H9 (cell line): ENCODE measurements at regions not wholly inside any gene's neighbourhood (a gene's known extent, or its start where the extent isn't known, plus 50 kb on each side); places are given as distances from the start of the nearest gene placed in this dataset.

Experiments used
- DNase-seq: peaks from one replicate; pipeline ENCODE4 v3.0.0-alpha.2; 2017
- H2AFZ ChIP-seq: one replicate; pipeline ENCODE4 v1.6.1; 2013; ENCODE audit warnings: mild to moderate bottlenecking, low read length, control low read depth, moderate library complexity
- H2AK5ac ChIP-seq: 2 replicates; pipeline ENCODE4 v1.6.1; 2013; ENCODE audit warnings: low read length, control low read depth, mixed read lengths; ENCODE audit not compliant: insufficient read length
- H2BK120ac ChIP-seq: one replicate; pipeline ENCODE4 v1.6.1; 2013; ENCODE audit warnings: low read depth, mild to moderate bottlenecking, low read length, control low read depth, inconsistent platforms; ENCODE audit not compliant: poor library complexity, severe bottlenecking
- H2BK12ac ChIP-seq: 2 replicates; pipeline ENCODE4 v1.6.1; 2013; ENCODE audit warnings: low read length, control low read depth, mixed read lengths, low read depth; ENCODE audit not compliant: insufficient read length
- H2BK15ac ChIP-seq: 2 replicates; pipeline ENCODE4 v1.6.1; 2013; ENCODE audit warnings: low read depth, low read length, control low read depth
- H2BK20ac ChIP-seq: one replicate; pipeline ENCODE4 v1.6.1; 2013; ENCODE audit warnings: low read depth, mild to moderate bottlenecking, low read length, control low read depth, inconsistent platforms; ENCODE audit not compliant: poor library complexity, severe bottlenecking
- H2BK5ac ChIP-seq: 2 replicates; pipeline ENCODE4 v1.6.1; 2013; ENCODE audit warnings: low read length, control low read depth, mixed read lengths; ENCODE audit not compliant: insufficient read length
- H3K14ac ChIP-seq: 2 replicates; pipeline ENCODE4 v1.6.1; 2013; ENCODE audit warnings: low read length, control low read depth; ENCODE audit not compliant: insufficient read depth
- H3K18ac ChIP-seq: 2 replicates; pipeline ENCODE4 v1.6.1; 2013; ENCODE audit warnings: low read depth, mild to moderate bottlenecking, mixed read lengths, low read length, control low read depth; ENCODE audit not compliant: insufficient read length
- H3K23ac ChIP-seq: 2 replicates; pipeline ENCODE4 v1.6.1; 2013; ENCODE audit warnings: low read length, control low read depth, mixed read lengths, low read depth; ENCODE audit not compliant: insufficient read length
- H3K23me2 ChIP-seq: 2 replicates; pipeline ENCODE4 v1.6.1; 2013; ENCODE audit warnings: low read depth, mild to moderate bottlenecking, mixed read lengths, low read length, control low read depth; ENCODE audit not compliant: insufficient read length, poor library complexity, severe bottlenecking
- H3K27ac ChIP-seq: 2 replicates; pipeline ENCODE4 v1.5.1; 2013; ENCODE audit warnings: low read length, control low read depth, mixed read lengths, low read depth; ENCODE audit not compliant: insufficient read length
- H3K27me3 ChIP-seq: 2 replicates; pipeline ENCODE4 v1.6.1; 2013; ENCODE audit warnings: low read length, control low read depth, inconsistent platforms; ENCODE audit not compliant: insufficient read depth
- H3K4ac ChIP-seq: 2 replicates; pipeline ENCODE4 v1.6.1; 2013; ENCODE audit warnings: low read depth, mild to moderate bottlenecking, control low read depth, inconsistent platforms, low read length, moderate library complexity
- H3K4me1 ChIP-seq: 2 replicates; pipeline ENCODE4 v1.6.1; 2013; ENCODE audit warnings: low read length, control low read depth, inconsistent platforms; ENCODE audit not compliant: insufficient read depth
- H3K4me2 ChIP-seq: 2 replicates; pipeline ENCODE4 v1.6.1; 2013; ENCODE audit warnings: low read length, control low read depth, mixed read lengths; ENCODE audit not compliant: insufficient read length, insufficient read depth
- H3K56ac ChIP-seq: 2 replicates; pipeline ENCODE4 v1.6.1; 2013; ENCODE audit warnings: low read depth, mild to moderate bottlenecking, mixed read lengths, low read length, control low read depth; ENCODE audit not compliant: insufficient read length
- H3K79me1 ChIP-seq: 2 replicates; pipeline ENCODE4 v1.6.1; 2013; ENCODE audit warnings: low read depth, mild to moderate bottlenecking, moderate library complexity, low read length, control low read depth, inconsistent platforms; ENCODE audit not compliant: insufficient read depth, poor library complexity, severe bottlenecking
- H3K79me2 ChIP-seq: 2 replicates; pipeline ENCODE4 v1.6.1; 2013; ENCODE audit warnings: low read length, control low read depth, inconsistent platforms; ENCODE audit not compliant: insufficient read depth
- H3K9ac ChIP-seq: 2 replicates; pipeline ENCODE4 v1.6.1; 2013; ENCODE audit warnings: low read length, control low read depth, mixed read lengths; ENCODE audit not compliant: insufficient read length; ENCODE audit errors: extremely low read depth
- H3K9me3 ChIP-seq: one replicate; pipeline ENCODE4 v1.6.1; 2013; ENCODE audit warnings: low read depth, low read length, inconsistent platforms; ENCODE audit not compliant: control insufficient read depth
- H3T11ph ChIP-seq: one replicate; pipeline ENCODE4 v1.6.1; 2013; ENCODE audit warnings: mild to moderate bottlenecking, low read length, control low read depth, inconsistent platforms
- H4K20me1 ChIP-seq: one replicate; pipeline ENCODE4 v1.6.1; 2013; ENCODE audit not compliant: control insufficient read depth, insufficient read length, insufficient read depth
- H4K5ac ChIP-seq: 2 replicates; pipeline ENCODE4 v1.6.1; 2013; ENCODE audit warnings: low read depth, mild to moderate bottlenecking, mixed read lengths, low read length, control low read depth; ENCODE audit not compliant: insufficient read length
- H4K8ac ChIP-seq: replicated peaks from 2 replicates; pipeline ENCODE4 v1.6.1; 2013; ENCODE audit warnings: low read length, control low read depth, mixed read lengths, low read depth; ENCODE audit not compliant: insufficient read length
- H4K91ac ChIP-seq: 2 replicates; pipeline ENCODE4 v1.6.1; 2013; ENCODE audit warnings: low read depth, mild to moderate bottlenecking, moderate library complexity, mixed read lengths, low read length, control low read depth; ENCODE audit not compliant: insufficient read length
- H3K27ac Mint-ChIP-seq, 3 experiments: 2 replicates in 2 of 3; 3 replicates in 1 of 3; pipeline ENCODE4 v1.8.0; 2020 to 2021; ENCODE audit warnings: mixed read lengths in 3 of 3, mild to moderate bottlenecking in 1 of 3, moderate library complexity in 1 of 3
- H3K27me3 Mint-ChIP-seq: 2 replicates; pipeline ENCODE4 v1.8.0; 2021; ENCODE audit warnings: low read depth, mild to moderate bottlenecking, moderate library complexity, mixed read lengths
- H3K36me3 Mint-ChIP-seq, 3 experiments: 2 replicates in 2 of 3; 3 replicates in 1 of 3; pipeline ENCODE4 v1.8.0; 2020 to 2021; ENCODE audit warnings: low read depth in 3 of 3, mixed read lengths in 3 of 3; ENCODE audit not compliant: insufficient read depth in 1 of 3
- H3K4me1 Mint-ChIP-seq, 2 experiments: 2 replicates each; pipeline ENCODE4 v1.8.0; 2020; ENCODE audit warnings: mixed read lengths in 2 of 2
- H3K4me3 Mint-ChIP-seq, 2 experiments: 2 replicates in 1 of 2; 3 replicates in 1 of 2; pipeline ENCODE4 v1.8.0; 2020 to 2021; ENCODE audit warnings: mild to moderate bottlenecking in 2 of 2, mixed read lengths in 2 of 2, moderate library complexity in 1 of 2
- H3K9me3 Mint-ChIP-seq, 2 experiments: 2 replicates in 1 of 2; 3 replicates in 1 of 2; pipeline ENCODE4 v1.8.0; 2020; ENCODE audit warnings: mild to moderate bottlenecking in 2 of 2, mixed read lengths in 2 of 2, moderate library complexity in 1 of 2
- CTCF ChIP-seq: fragments of 200-600 bp; sonication (generic); conservative IDR thresholded peaks from 3 replicates; pipeline ENCODE4 v1.8.0; 2021; ENCODE audit warnings: antibody characterized with exemption, mild to moderate bottlenecking
- WGBS: extraction: QIAGEN DNeasy Blood & Tissue Kit; methylation state at CpG from one replicate; pipeline ENCODE4 v1.1.7; 2013; ENCODE audit warnings: missing lambda C conversion rate, low lambda C conversion rate, mixed read lengths; ENCODE audit not compliant: insufficient read length; ENCODE audit errors: extremely low coverage; 5-methylcytosine and 5-hydroxymethylcytosine counted together

- Mint-ChIP-seq H3K36me3 (no peaks in the 10 kb centered on the region; a peak in 1 of 7 replicates), H3K4me1 (no peaks in the 10 kb centered on the region), H3K4me3 (no peak overlapping the region), H3K27me3 (no peaks in the 10 kb centered on the region), H3K9me3 (no peaks in the 10 kb centered on the region), H3K27ac (no peak overlapping the region)
- Histone ChIP-seq H3K79me1 (no peaks in the 10 kb centered on the region), H2BK5ac (no peak overlapping the region), H3K27me3 (no peaks in the 10 kb centered on the region), H3K79me2 (no peaks in the 10 kb centered on the region), H2BK12ac (no peak overlapping the region), H4K5ac (no peak overlapping the region), H2AFZ (no peak overlapping the region), H3K23me2 (no peaks in the 10 kb centered on the region), H3K9ac (no peak overlapping the region), H3K23ac (no peak overlapping the region), H3K56ac (no peak overlapping the region), H3K4ac (no peak overlapping the region), H2BK120ac (no peak overlapping the region), H2BK15ac (no peak overlapping the region), H3K4me1 (no peaks in the 10 kb centered on the region), H3K9me3 (no peaks in the 10 kb centered on the region), H4K91ac (no peak overlapping the region), H2AK5ac (no peak overlapping the region), H3K27ac (no peak overlapping the region), H3T11ph (no peak overlapping the region), H4K8ac (no peak overlapping the region), H3K14ac (no peak overlapping the region), H3K4me2 (no peak overlapping the region), H3K18ac (no peak overlapping the region), H4K20me1 (no peaks in the 10 kb centered on the region), H2BK20ac (no peak overlapping the region)
- no CpG with 5 or more reads among the region's 1 CpG for WGBS
- DNase-seq: no peak
- no peak for TF ChIP-seq CTCF
Observed at GRCh38 chr4:119765469-119765868, 136.9 kb upstream of the PDE5A start.
